Stomach (tissue), 4 donors: ENCODE measurements at regions not wholly inside any gene's neighbourhood (a gene's known extent, or its start where the extent isn't known, plus 50 kb on each side); places are given as distances from the start of the nearest gene placed in this dataset.

Experiments
- CTCF ChIP-seq, 7 experiments: fragments of 450-650 bp in 4 of 7; fragments of 200-600 bp in 3 of 7; sonication (generic) in 3 of 7; IDR thresholded peaks; one replicate each; pipeline ENCODE4 v1.5.1; 2016 to 2019; ENCODE audit warnings: antibody characterized with exemption in 7 of 7, control low read depth in 2 of 7, mild to moderate bottlenecking in 1 of 7
- POLR2AphosphoS5 ChIP-seq, 3 donors: sonication (generic); formaldehyde crosslinking; IDR thresholded peaks; one replicate each; pipeline ENCODE4 v1.6.1; 2016; ENCODE audit warnings: antibody characterized with exemption in 3 of 3

DNA sequence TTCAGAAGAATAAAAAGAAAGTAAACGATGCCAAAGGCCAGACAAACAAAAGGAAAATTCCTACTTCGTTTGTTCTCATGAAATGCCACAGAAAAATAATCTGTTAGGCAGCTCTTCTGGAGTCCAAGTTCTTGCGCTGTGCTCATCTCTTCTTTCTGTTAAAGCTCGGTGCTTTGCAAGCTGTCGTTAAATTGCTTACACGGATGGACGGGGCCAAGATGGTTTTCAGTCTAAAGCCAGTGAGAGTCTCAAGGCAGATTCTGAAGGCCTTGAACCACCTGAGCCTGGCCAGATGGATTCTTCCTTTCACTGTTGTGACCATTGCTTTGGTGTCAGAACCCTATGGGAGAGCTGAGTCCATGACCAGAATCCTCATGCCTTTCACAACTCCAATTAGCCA is 97.6 kb upstream of the RMDN2 start:
- no peak for TF ChIP-seq CTCF (IDR thresholded peaks at IDR 0.05)
- TF ChIP-seq POLR2AphosphoS5 (IDR thresholded peaks at IDR 0.05), result no peak
